GM19467 (cell line): ENCODE measurements at regions not wholly inside any gene's neighbourhood (a gene's known extent, or its start where the extent isn't known, plus 50 kb on each side); places are given as distances from the start of the nearest gene placed in this dataset.

Experiments
- ATAC-seq: cut with Tn5 transposase; IDR thresholded peaks from one replicate; pipeline ENCODE4 v1.9.1; 2021; ENCODE audit warnings: mild to moderate bottlenecking, moderate library complexity; ENCODE audit not compliant: unreplicated experiment

DNA sequence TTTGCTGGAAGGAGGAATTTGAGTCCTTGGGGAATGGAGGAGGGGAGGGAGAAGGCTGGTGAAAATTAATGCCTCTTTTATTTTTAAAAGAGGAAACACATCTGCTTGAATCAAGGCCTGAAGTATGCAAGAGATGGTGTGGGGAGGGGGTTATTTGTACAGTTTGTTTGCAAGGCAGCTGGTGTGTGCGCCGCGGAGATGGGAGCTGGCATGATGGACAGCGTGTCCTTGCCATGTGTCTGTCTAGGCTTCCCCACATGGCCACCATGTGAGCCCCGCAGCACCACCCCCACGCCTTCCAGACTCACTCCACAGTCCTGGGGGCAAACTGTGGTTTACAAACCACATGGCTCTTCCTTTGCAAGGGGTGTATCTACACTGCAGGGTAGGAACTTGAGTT is 154.8 kb upstream of the APCDD1 start:
- ATAC-seq = no peak

DNA sequence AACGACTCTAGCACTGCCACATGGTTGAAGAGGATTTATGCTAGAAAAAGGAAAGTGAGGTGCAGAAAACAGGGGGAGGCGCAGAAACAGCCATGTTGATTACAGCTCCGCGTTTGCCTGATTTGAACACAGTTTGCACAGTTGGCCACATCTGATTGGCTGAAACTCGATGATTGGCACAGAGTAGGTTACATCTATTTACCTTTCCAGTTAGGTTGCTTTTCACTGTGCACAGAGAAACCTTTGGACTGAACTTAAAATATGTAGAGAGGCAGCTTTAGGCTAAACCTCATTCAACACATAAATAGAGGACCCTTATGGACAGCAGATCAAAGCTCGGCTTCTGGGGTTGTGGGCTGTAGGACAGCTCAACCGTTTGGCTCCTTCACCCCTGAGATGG is 153.7 kb upstream of the APCDD1 start:
- no peak for ATAC-seq

DNA sequence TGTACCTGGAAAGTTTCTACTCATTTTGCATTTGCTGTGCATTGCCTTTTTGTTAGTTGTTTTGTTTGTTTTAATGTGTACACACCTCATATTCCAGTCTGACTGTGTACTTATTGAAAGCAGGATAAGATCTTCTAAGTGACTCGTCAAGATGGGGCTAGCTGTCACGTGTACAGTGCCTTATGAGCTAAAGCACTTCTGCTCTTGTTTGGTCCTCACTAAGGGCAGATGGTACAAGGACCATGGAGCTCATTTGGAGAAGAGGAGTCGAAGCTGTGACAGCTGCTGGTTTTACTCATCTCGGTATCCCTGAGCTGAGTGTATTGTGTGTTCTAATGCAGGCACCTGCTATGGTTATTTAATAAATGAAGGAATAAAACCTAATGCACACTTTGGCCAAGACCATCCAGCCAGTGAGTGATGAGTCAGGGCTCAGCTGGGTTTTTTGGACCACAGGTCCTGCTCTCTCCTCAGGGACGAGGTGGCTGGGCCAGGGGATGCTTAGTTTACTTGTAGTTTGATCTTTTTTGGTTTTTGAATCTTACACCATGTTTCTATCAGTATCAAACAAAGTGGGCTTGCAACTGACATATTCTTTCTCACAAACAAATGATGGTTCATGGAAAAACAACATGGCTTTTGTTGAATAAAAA is 152.5 kb upstream of the APCDD1 start:
- no peak for ATAC-seq

DNA sequence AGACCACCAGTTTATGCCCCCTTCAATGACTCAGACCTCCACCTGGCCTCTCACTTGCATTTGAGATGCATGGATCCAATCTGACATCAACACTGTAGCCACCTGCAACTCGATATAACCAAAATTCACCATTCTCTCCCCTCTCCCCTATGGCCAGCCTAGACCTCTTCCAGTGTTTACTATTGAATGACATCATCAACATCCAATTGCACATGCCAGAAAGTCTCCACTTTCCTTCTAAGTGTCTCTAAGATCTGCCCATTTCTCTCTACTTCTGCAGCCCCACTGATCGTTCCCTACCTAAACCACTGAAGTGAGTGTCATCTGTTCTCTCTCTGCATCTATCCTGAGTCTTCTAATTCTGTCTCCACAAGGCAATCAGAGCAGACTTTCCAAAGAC is 151.3 kb upstream of the APCDD1 start:
- ATAC-seq = no peak

DNA sequence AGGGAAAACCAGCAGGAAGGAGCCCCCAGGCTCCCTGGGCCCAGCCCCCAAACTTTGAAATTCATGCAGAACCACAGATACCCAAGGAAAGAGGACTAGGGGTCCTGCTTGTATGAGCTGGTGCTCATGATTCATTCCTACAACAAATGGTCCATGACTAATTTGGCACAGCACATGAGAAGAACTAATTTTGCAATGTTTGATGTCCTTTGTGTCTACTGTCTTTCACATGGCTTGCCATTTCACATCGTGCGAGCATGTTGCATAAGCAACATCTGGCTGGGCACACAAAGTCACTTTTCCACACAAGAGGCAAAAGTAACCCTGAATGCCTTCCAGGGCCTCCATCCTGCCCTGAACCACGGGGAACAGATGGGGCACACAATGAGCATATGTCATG is 149.6 kb upstream of the APCDD1 start:
- no peak for ATAC-seq

DNA sequence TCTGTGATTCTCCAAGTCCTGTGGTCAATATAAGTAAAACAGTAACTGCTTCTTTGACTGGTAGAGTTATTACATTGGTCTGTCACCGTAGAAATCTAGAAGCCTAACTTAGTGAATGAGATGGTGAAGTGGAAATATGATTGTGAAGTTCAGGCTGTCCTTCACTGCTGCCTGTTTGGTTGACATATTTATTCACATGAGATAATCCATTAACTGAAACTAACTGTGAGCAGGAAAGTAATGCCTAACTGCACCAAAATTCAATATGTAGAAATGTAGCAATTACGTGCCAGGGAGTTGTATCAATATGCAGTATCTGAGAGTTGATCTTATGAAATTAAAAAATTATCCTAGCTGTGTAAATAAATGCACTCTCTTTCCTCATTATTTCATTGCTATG is 147.7 kb upstream of the APCDD1 start:
- ATAC-seq = no peak

DNA sequence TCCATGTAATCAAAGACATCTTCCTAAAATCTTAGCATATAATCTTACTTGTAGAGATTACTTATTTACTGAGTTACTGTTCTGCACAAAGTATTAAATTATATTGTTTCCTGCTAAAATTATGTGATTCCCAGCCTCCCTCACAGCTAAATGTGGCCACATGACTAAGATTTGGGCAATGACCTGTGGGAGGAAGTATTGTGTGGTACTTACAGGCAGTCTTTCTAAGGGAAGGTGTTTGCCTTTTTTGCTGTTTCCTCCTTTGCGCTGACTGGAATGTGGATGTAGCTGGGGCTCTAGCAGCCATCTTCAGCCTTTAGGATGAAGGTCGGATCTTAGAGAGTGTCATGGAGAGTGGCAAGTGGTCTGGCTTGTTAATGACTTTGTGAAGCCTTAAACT is 146.3 kb upstream of the APCDD1 start:
- no peak for ATAC-seq

DNA sequence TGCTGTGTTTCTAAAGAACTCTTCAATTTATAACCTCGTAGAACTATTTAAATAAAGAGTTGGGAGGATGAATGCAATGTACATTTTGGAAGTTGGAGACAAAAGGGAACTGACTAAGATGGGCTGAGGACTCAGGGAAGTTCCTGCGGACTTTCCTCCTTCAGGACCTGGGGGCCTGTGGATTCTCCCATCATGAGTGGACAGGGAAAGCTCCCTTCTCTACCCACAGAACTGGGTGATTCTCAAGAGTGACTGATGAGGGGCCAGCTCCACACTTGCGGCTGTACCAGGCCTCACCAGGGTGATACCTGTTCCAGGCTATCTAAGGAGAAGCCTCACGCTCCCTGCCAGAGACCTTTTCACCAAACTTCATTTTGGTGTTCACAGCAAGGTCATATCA is 143.8 kb upstream of the APCDD1 start:
- no peak for ATAC-seq

DNA sequence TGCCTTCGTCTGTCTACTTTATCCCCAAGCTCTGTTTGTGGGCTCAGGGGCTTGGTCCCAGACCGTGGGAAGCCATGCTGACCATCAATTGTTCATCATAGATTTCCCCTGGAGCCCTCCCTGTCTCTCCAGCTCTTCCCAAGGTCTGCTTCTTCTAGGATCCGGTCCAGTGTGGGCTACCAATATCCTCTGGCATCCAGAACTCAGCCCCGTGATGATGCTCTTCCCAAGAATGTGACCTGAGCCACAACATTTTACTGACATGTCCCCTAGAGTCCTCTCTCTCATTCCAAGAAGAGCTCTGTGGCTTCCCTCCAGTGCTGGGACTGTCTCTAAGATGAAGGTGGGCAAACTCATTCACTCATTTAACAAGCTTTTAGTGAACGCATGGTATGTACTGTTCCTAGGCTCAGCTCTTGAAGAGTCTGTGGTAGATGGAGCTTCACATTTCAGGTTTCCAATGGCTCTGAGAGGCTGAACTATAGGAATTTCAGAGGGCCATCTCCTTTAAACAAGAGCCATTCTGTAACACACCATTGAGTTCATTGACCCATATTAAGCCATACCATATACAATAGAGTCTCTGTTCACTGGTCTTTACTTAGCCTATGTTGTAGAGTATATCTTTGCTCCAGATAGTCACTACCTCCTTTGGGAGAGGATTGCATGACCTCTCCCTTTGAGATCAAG is 142.0 kb upstream of the APCDD1 start:
- ATAC-seq = no peak

DNA sequence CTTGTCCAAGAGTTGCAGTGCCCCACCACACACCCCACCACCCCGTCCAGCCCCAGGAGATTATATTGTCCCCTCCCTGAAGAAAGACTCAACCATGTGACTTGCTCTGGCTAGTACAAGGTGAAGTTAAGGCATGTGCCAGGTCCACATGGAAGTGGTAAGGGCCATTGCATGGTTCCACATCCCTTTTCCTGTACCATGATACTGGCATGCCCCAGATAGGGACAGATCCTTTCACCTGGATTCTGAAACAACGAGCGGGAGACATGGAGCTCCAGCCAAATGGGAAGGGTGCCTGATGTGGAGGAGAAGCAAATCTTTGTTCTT is 141.5 kb upstream of the APCDD1 start:
- no peak for ATAC-seq

DNA sequence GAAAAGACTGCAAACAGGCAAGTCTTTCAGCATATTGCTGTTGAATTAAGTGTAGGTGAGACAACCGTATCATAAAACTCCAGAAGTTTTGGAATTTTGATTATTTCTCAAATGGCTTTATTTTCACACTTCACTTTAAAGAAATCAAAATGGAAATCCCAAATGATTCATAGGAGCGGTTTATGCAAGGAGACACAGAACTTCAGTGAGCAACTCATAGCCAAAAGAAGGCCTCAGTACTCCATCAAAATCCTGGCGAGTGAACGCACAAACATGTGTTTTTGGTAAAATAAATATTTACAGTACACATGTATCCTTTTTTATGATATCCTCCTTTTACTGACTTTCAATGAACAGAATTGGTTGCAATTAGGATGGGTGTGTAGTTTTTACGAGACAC is 140.4 kb upstream of the APCDD1 start:
- ATAC-seq = no peak

DNA sequence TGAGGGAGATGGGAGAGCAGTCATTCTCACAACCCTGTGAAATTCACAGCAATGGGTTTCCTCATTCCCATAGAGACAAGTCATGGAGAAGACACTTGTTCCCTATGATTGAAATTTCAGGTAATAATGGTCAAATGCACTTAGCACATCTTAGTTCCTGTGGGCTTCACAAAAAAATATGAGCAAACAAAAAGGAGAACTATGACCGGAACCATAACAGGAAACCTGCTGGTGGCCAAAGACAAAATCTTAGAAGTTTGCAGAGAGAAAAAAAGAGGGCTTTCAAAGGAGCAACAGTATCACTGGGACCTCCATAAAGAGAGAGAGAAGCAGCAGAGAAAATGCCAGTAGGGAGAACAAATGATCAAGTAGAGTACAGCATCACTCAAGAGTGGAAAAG is 138.9 kb upstream of the APCDD1 start:
- ATAC-seq = no peak

DNA sequence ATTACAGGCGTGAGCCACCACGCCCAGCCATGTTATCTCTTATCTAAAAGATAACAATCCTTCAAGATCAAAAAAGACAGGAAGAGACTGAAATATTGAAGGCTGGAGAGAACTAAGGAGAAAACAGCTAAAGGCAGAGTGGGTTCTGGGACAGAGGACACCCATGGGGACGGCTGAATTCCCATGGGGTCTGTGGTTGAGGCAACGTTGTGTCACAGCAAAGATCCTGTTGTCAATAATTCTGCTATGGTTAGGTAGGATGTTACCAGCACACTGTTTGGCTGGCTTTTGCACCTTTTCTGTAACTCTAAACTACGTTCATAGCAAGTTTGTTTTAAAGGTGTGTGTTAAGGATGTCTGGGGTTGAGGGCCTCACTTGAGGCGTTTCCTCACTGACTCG is 137.7 kb upstream of the APCDD1 start:
- ATAC-seq = no peak

DNA sequence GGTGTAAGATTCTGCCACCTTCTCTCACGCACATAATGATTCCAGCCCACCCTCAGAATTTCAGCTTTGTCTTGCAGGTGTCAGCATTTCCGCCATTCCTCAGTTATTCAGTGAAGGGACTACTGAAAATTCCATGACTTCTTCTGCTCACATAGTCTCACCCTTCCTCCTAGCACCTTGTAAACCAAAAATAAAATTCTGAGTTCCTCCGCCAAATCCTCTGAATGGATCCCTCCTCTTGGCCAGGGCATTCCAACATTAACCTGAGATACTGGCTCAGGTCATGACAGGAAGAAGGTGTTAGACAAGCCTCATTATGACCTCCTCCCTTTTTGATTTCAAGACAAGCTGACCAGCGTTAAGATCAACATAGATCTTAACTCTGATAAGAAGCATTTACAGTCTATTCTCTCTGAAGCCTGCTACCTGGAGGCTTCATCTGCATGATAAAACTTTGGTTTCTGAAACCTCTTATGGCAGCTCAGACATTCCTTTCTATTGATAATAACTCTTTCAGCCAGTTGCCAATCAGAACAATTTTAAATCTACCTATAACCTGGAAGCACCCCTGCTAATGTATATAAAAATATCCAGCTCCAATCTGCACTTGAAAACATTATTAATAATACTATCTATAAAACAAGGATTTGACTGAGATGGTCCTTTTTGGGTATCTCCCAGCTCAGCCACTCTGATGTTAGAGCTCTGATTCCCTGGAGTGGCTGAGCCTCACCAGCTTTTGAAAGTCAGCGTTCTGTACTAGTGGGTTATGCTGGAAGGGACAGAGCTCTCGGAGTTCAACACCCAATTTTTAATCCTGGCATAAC is 136.4 kb upstream of the APCDD1 start:
- no peak for ATAC-seq

DNA sequence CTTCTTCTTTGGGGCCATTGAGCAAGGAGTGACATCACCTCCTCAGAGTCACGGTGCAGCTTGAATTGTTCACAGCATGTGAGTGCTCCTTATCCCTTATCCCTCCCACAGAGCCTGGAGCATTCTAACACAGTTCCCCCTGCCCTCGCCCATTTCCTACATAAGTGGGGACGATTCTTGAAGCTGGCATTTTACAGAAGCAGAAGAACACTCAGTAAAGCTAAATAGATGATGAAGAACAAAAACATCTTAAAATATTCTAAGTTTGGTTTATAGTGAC is 135.8 kb upstream of the APCDD1 start:
- ATAC-seq = no peak

DNA sequence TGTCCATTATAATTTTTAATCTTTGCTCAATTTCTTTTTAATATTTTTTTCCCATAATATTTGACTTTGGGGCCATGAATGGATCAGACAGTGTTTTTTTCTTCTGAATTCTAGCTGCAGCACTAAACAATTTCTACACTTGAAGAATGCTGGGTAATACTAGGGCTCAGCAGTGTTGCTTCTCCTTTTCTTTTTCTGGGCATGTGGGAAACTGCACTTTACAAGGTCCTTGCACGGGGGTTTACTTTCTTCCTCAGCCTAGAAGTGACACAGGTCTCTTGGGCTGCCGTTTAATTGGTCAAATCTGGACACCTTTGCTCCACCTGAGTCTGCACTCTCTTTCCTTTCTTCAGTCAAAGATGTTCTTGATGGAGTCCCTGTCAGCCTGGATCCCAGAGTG is 135.4 kb upstream of the APCDD1 start:
- no peak for ATAC-seq

DNA sequence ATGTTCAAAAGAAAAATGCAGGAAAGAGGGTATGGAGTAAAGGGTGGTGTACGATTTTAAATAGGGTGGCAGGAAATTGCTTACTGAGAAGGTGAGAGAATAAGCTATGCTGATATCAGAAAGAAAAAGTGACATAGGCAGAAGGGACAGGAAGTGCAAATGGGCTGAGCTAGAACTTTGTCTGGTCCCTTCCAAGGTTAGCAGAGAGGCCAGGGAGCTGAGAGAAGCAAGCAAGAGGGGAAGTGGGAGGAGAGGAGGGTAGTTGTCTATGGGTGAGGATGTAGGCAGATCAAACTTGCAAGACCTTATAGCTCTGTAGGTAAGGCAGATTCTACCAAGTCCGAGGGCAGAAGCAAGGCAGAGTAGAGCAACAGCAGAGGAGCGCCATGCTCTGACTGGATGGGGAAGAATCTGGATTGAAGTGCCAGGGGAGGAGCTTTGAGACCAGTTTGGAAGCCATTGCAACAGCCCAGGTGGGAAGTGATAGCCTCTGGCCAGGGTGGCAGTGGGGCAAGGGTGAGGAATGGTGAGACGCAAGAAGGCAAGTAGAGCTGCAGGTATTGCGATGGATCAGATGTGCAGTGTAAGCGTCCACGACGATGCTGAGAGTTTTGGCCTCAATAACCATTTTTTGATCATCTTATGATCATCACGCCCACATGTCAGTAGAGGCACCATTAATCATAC is 134.4 kb upstream of the APCDD1 start:
- no peak for ATAC-seq

DNA sequence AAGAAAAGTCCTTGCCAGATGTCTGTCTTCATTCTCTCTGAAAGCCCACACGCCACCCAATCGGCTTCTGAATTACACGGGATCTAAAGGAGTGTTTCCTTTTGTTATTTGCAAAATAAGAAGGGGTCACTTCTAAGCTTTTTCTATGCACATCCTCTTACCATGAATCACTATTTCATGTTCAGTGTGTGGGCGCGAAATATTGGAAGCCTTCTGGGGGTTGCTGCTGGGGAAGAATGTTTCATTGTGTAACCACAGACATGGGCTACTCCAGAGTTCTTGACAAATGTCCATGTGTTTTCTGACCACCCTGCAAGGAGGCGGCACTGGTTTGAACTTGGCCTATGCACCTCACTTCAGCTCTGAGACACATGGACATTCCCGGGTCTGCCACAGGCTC is 133.6 kb upstream of the APCDD1 start:
- no peak for ATAC-seq

DNA sequence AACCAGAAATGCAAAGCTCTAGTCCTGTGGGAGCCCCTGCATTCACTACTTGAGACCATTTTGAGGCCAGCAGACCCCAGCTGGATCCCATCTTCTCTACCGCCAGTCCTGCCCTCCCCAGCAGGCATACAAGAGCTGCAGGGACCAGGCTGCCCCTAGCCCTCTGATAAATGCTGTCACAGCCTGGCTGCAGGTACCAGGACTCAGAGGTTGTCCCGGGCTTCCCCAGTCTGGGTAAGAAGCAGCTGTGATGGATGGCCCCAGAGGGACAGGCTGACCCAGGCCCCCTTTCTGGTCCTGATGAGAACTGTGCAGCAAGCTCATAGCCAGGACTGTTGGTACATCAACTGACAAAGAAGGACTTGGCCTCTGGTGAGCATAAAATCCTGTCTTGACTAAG is 132.9 kb upstream of the APCDD1 start:
- no peak for ATAC-seq

DNA sequence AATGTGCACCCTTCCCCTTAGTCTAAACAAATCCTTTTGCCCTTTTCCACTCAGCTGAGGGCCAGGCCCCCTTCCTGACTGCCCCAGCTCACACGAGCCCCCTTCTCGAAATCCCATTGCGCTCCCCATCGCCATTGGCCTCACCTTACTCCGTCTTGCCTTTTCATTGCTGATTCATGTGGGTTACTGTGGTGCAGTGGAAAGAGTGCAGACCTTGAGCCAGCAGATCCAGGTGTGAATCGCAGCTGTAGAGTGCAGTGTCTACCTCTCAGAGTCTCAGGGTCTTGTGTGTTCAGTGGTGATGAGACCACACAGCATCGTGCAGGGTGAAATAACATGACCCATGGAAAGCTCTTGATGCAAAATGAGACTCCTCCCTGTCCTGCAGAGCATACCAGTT is 132.4 kb upstream of the APCDD1 start:
- ATAC-seq = no peak

DNA sequence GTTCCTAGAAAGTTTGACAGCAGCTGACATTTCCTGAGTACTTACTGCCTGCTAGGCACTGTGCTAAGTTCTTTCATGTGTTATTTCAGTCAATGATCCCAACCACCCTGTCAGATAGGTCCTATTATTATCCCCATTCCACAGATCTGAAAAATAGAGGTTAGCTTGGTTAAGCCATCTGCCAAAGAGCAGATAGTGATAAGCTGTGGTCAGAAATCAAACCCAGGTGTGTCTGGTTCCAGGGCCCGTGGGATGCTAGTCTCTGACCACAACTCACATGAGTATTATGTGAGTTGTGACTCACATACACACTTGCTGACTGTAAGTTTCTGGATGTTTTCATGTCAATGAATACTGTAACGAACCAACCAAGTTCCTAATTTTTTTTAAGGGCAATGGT is 132.0 kb upstream of the APCDD1 start:
- no peak for ATAC-seq

DNA sequence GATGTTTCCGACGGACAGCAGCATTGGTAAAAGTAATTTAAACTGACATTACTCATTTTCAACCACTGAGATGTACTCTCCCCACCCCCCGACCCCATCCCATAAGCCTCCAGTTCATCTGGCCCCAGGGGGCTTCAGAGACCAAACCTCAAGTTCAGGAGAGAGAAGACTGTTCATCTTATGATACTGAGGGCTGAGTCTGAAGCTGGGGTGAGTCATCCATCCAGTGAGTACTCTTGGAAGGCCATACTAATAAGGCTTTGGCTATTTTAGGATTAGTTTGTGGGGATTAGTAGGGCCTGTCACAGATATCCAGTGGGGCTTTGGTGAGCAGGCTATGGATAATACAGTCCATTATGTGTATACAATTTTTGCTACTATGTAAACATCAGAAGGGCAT is 125.3 kb upstream of the APCDD1 start:
- ATAC-seq = no peak
